ENCODE measurements at regions not wholly inside any gene's neighbourhood (a gene's known extent, or its start where the extent isn't known, plus 50 kb on each side); places are given as distances from the start of the nearest gene placed in this dataset.

GRCh38 chr2:128395196-128395595 lies 76.5 kb upstream of the HS6ST1 start:
- ATAC-seq = 0 out of 3 replicates have a peak, but pooled peaks have one; percentile 35
- no peak for FAIRE-seq
- peaks cover 9 to 50% of the 10 kb centered on the region in 2 experiments; a peak in 4 of 5 replicates for H3K27me3 ChIP-seq (ENCODE audit: control insufficient read depth in 2 of 2, insufficient read depth in 2 of 2, low read length in 2 of 2)
- no peaks in the 10 kb centered on the region for H3K9me1 ChIP-seq (ENCODE audit: control insufficient read depth, insufficient read depth, low read length)
- peaks cover 2 to 6% of the 10 kb centered on the region in 2 experiments; a peak in 2 of 5 replicates for H3K4me1 ChIP-seq (replicated peaks in 1 of 2; ENCODE audit: control insufficient read depth in 2 of 2, insufficient read depth in 2 of 2, low read length in 2 of 2)
- 4% methylated on average over 10 of the region's 10 CpGs for WGBS (ENCODE audit: insufficient coverage, low coverage, missing lambda C conversion rate)
- ChIA-PET CTCF (ENCODE audit: low intra/inter-chr PET ratio) (no interaction called here), POLR2A (interaction anchor here (1.2 kb wide), 1 partner anchor 80 kb away, joined by 3 read pairs; no protein-coding TSS in a partner anchor)
- no peak overlapping the region for H3K27ac ChIP-seq (ENCODE audit: extremely low read depth, low read depth, low read length)
- H3K9me3 ChIP-seq (replicated peaks; ENCODE audit: control insufficient read depth, insufficient read depth, low read depth, low read length) = no peaks in the 10 kb centered on the region
- no peak overlapping the region for H3K4me2 ChIP-seq (ENCODE audit: insufficient read depth, low read length)
- H3K4me3 ChIP-seq = no peak overlapping the region
- H2AFZ ChIP-seq (ENCODE audit: low read depth, low read length) = no peak overlapping the region
- no peak for DNase-seq (ENCODE audit: extremely low read depth in 1 of 4, low spot score in 3 of 4)
- BruUV-seq (replicated peaks) = no TSS peak
- H4K20me1 ChIP-seq (replicated peaks; ENCODE audit: control insufficient read depth, insufficient read depth, low read length) = no peaks in the 10 kb centered on the region; the same call in 1 of the 2 replicates
- intact Hi-C loops (cut with micrococcal nuclease) = no loop called here
- H3K36me3 ChIP-seq (ENCODE audit: control insufficient read depth, insufficient read depth, low read length) = no peaks in the 10 kb centered on the region
- no peak overlapping the region for H3K9ac ChIP-seq (ENCODE audit: insufficient read depth in 1 of 2, low read depth in 2 of 2, low read length in 2 of 2)
- in situ Hi-C loops (cut with MboI) = no loop called here
- H3K79me2 ChIP-seq (ENCODE audit: control insufficient read depth, insufficient read depth, low read length) = no peaks in the 10 kb centered on the region
- TF ChIP-seq HLTF (IDR thresholded peaks at IDR 0.05) = no peak
- TF ChIP-seq PATZ1 (CRISPR knock-in tag; IDR thresholded peaks at IDR 0.05; ENCODE audit: borderline replicate concordance) = no peak
- TF ChIP-seq RFX1 (IDR thresholded peaks at IDR 0.05) = no peak
- TF ChIP-seq TBP (optimal IDR thresholded peaks at IDR 0.05; ENCODE audit: low read depth, low read length) = no peak
- no peak for TF ChIP-seq ZNF830 (CRISPR knock-in tag; IDR thresholded peaks at IDR 0.05)
- no peak for TF ChIP-seq ZNF79 (CRISPR knock-in tag; IDR thresholded peaks at IDR 0.05; ENCODE audit: low read depth)
- no peak for TF ChIP-seq ZNF134 (CRISPR knock-in tag; conservative IDR thresholded peaks at IDR 0.05)
- no peak for TF ChIP-seq HMGN3 (IDR thresholded peaks at IDR 0.05; ENCODE audit: borderline replicate concordance, extremely low read depth, insufficient read length, low read depth, low read length)
- TF ChIP-seq E2F1 (CRISPR knock-in tag; IDR thresholded peaks at IDR 0.05) = no peak
- TF ChIP-seq ZBTB1 (CRISPR knock-in tag; IDR thresholded peaks at IDR 0.05; ENCODE audit: borderline replicate concordance, low read depth) = no peak
- TF ChIP-seq SMARCE1 (IDR thresholded peaks at IDR 0.05) = no peak
- TF ChIP-seq ZBTB2 (IDR thresholded peaks at IDR 0.05) = no peak
- no peak for TF ChIP-seq TSHZ1 (CRISPR knock-in tag; IDR thresholded peaks at IDR 0.05)
- no peak for TF ChIP-seq ZBTB34 (CRISPR knock-in tag; IDR thresholded peaks at IDR 0.05)
